Omental fat pad (tissue), 3 donors: ENCODE measurements at regions not wholly inside any gene's neighbourhood (a gene's known extent, or its start where the extent isn't known, plus 50 kb on each side); places are given as distances from the start of the nearest gene placed in this dataset.

Experiments used
- ATAC-seq: fragments of 150-250 bp; one replicate; pipeline ENCODE4 v1.9.1; 2016; ENCODE audit warnings: mild to moderate bottlenecking, moderate library complexity; ENCODE audit not compliant: low FRiP score
- DNase-seq: peaks from one replicate; pipeline ENCODE4 v3.0.0-alpha.2; 2019; ENCODE audit warnings: low spot score
- CTCF ChIP-seq, 3 donors: fragments of 450-650 bp; IDR thresholded peaks; one replicate each; pipeline ENCODE4 v1.5.1; 2016 to 2017; ENCODE audit warnings: antibody characterized with exemption in 3 of 3, mild to moderate bottlenecking in 3 of 3, moderate library complexity in 2 of 3

GRCh38 chr12:124177951-124178316 is 117.0 kb upstream of the RFLNA start:
- no peak for ATAC-seq
- no peak for TF ChIP-seq CTCF (IDR thresholded peaks at IDR 0.05)

GRCh38 chr12:124179936-124180607 is 114.8 kb upstream of the RFLNA start:
- DNase-seq (no peak), ATAC-seq (no peak)
- no peak for TF ChIP-seq CTCF (IDR thresholded peaks at IDR 0.05)

More at GRCh38 chr12:124177951-124178316, 117.0 kb upstream of the RFLNA start:
- DNase-seq: no peak

GRCh38 chr12:124183172-124183571 is 111.7 kb upstream of the RFLNA start:
- DNase-seq: no peak
- no peak for ATAC-seq
- no peak for TF ChIP-seq CTCF (IDR thresholded peaks at IDR 0.05)

GRCh38 chr12:124184456-124184855 is 110.4 kb upstream of the RFLNA start:
- no peak for DNase-seq
- no peak for TF ChIP-seq CTCF (IDR thresholded peaks at IDR 0.05)
- no peak for ATAC-seq

GRCh38 chr12:124185971-124186686 is 108.8 kb upstream of the RFLNA start:
- TF ChIP-seq CTCF (IDR thresholded peaks at IDR 0.05): no peak
- ATAC-seq (peak; percentile 63), DNase-seq (no peak)

- ATAC-seq: no peak
- no peak for DNase-seq
These were observed 106.8 kb upstream of the RFLNA start for GRCh38 chr12:124188084-124188483.

More at GRCh38 chr12:124188084-124188483, 106.8 kb upstream of the RFLNA start:
- no peak for TF ChIP-seq CTCF (IDR thresholded peaks at IDR 0.05)
